Gastroesophageal sphincter (tissue), 3 donors: ENCODE measurements at regions not wholly inside any gene's neighbourhood (a gene's known extent, or its start where the extent isn't known, plus 50 kb on each side); places are given as distances from the start of the nearest gene placed in this dataset.
"Not testable (repeated sequence)": the region's sequence is repeated elsewhere in the genome, so short reads cannot be mapped to it uniquely, and the experiment has no call there.

Experiments
- CTCF ChIP-seq, 4 experiments: fragments of 200-600 bp in 2 of 4; fragments of 450-650 bp in 2 of 4; sonication (generic) in 1 of 4; IDR thresholded peaks; one replicate each; pipeline ENCODE4 v1.5.1; 2017 to 2019; ENCODE audit warnings: antibody characterized with exemption in 4 of 4, mild to moderate bottlenecking in 2 of 4, moderate library complexity in 2 of 4
- EP300 ChIP-seq: sonication (generic); formaldehyde crosslinking; IDR thresholded peaks from one replicate; pipeline ENCODE4 v1.6.1; 2017; ENCODE audit warnings: antibody characterized with exemption, mild to moderate bottlenecking
- POLR2A ChIP-seq, 2 donors: fragments of 450-650 bp; IDR thresholded peaks; one replicate each; pipeline ENCODE4 v1.6.1; 2017; ENCODE audit warnings: antibody characterized with exemption in 2 of 2, mild to moderate bottlenecking in 2 of 2, moderate library complexity in 1 of 2
- POLR2AphosphoS5 ChIP-seq: sonication (generic); formaldehyde crosslinking; IDR thresholded peaks from one replicate; pipeline ENCODE4 v1.6.1; 2017; ENCODE audit warnings: antibody characterized with exemption

- not testable (repeated sequence) for TF ChIP-seq CTCF (IDR thresholded peaks at IDR 0.05); EP300; POLR2AphosphoS5; POLR2A (IDR thresholded peaks at IDR 0.05)
These were observed 2809.5 kb downstream of the RPIA start for GRCh38 chr2:91500978-91501310.
